Fibroblast of peridontal ligament (primary cell): ENCODE measurements at regions not wholly inside any gene's neighbourhood (a gene's known extent, or its start where the extent isn't known, plus 50 kb on each side); places are given as distances from the start of the nearest gene placed in this dataset.

Source experiments
- DNase-seq: peaks from one replicate; pipeline ENCODE4 v3.0.0-alpha.2; 2010; ENCODE audit errors: extremely low read depth

- no peak for DNase-seq
Observed at GRCh38 chr4:125140966-125141495, 173.7 kb upstream of the FAT4 start.

GRCh38 chr4:125135652-125136051, 179.1 kb upstream of the FAT4 start:
- DNase-seq, result no peak

GRCh38 chr4:125132729-125133128, 182.0 kb upstream of the FAT4 start:
- DNase-seq, result no peak

GRCh38 chr4:125131891-125132680, 182.7 kb upstream of the FAT4 start:
- DNase-seq, result peak; percentile 89

- peak; percentile 32 for DNase-seq
Observed at GRCh38 chr4:125125276-125125675, 189.5 kb upstream of the FAT4 start.

GRCh38 chr4:125123570-125124109, 191.1 kb upstream of the FAT4 start:
- peak; percentile 85 for DNase-seq

- no peak for DNase-seq
Observed at GRCh38 chr4:125121581-125121980, 193.2 kb upstream of the FAT4 start.

GRCh38 chr4:125116431-125116830, 198.3 kb upstream of the FAT4 start:
- peak; percentile 48 for DNase-seq

- peak; percentile 70 for DNase-seq
Observed at GRCh38 chr4:125115941-125116340, 198.8 kb upstream of the FAT4 start.

- peak; percentile 76 for DNase-seq
Observed at GRCh38 chr4:125115476-125115875, 199.3 kb upstream of the FAT4 start.

- peak; percentile 34 for DNase-seq
Observed at GRCh38 chr4:125112536-125112935, 202.2 kb upstream of the FAT4 start.

- no peak for DNase-seq
Observed at GRCh38 chr4:125111323-125111722, 203.4 kb upstream of the FAT4 start.

GRCh38 chr4:125105561-125105960, 209.2 kb upstream of the FAT4 start:
- DNase-seq, result peak; percentile 69

GRCh38 chr4:125104616-125105015, 210.1 kb upstream of the FAT4 start:
- peak; percentile 33 for DNase-seq

- peak; percentile 30 for DNase-seq
Observed at GRCh38 chr4:125101719-125102118, 213.0 kb upstream of the FAT4 start.

GRCh38 chr4:125097729-125098128, 217.0 kb upstream of the FAT4 start:
- no peak for DNase-seq

- DNase-seq, result no peak
Observed at GRCh38 chr4:125096662-125097061, 218.1 kb upstream of the FAT4 start.

- DNase-seq, result no peak
Observed at GRCh38 chr4:125091541-125091940, 223.2 kb upstream of the FAT4 start.

- no peak for DNase-seq
Observed at GRCh38 chr4:125091101-125091500, 223.7 kb upstream of the FAT4 start.

GRCh38 chr4:125084608-125085007, 230.1 kb upstream of the FAT4 start:
- no peak for DNase-seq

- no peak for DNase-seq
Observed at GRCh38 chr4:125082729-125083417, 231.9 kb upstream of the FAT4 start.

- no peak for DNase-seq
Observed at GRCh38 chr4:125072269-125072668, 242.5 kb upstream of the FAT4 start.

GRCh38 chr4:125070861-125071260, 243.9 kb upstream of the FAT4 start:
- DNase-seq, result no peak
